ENCODE measurements at regions not wholly inside any gene's neighbourhood (a gene's known extent, or its start where the extent isn't known, plus 50 kb on each side); places are given as distances from the start of the nearest gene placed in this dataset.

GRCh38 chr2:123540291-123540690 lies 484.8 kb upstream of the CNTNAP5 start:
- Histone ChIP-seq H3F3A (replicated peaks; ENCODE audit: low read depth) (no peaks in the 10 kb centered on the region), H3K4me1 (ENCODE audit: insufficient read depth) (no peaks in the 10 kb centered on the region), H3K4me3 (no peak overlapping the region), H2AFZ (no peak overlapping the region), H3K27me3 (ENCODE audit: insufficient read depth) (no peaks in the 10 kb centered on the region), H3K9me2 (ENCODE audit: insufficient read depth) (no peaks in the 10 kb centered on the region), H3K36me3 (ENCODE audit: insufficient read depth) (no peaks in the 10 kb centered on the region), H3K79me2 (replicated peaks; ENCODE audit: insufficient read depth) (no peaks in the 10 kb centered on the region), H3K4me2 (no peak overlapping the region), H3K27ac (ENCODE audit: low read depth) (no peak overlapping the region), H4K20me1 (replicated peaks; ENCODE audit: insufficient read depth) (no peaks in the 10 kb centered on the region)
- Mint-ChIP-seq H3K4me1 (no peaks in the 10 kb centered on the region), H3K27me3 (ENCODE audit: insufficient read depth, low read depth, poor library complexity) (peaks cover 3% of the 10 kb centered on the region), H3K4me3 (no peak overlapping the region), H3K36me3 (ENCODE audit: low read depth) (peaks cover 12% of the 10 kb centered on the region; the same call in 2 of the 3 replicates), H3K27ac (no peak overlapping the region), H3K9me3 (peaks cover 25% of the 10 kb centered on the region)
- ATAC-seq: no peak
- no peak for DNase-seq (ENCODE audit: low spot score)
- TF ChIP-seq POLR2AphosphoS5 (IDR thresholded peaks at IDR 0.05; ENCODE audit: low read depth) (no peak), CTCF (conservative IDR thresholded peaks at IDR 0.05; ENCODE audit: low read depth in 2 of 2) (no peak), ZNF462 (CRISPR knock-in tag; IDR thresholded peaks at IDR 0.05) (no peak), JUNB (IDR thresholded peaks at IDR 0.05; ENCODE audit: unreplicated experiment) (no peak), ETS1 (IDR thresholded peaks at IDR 0.05) (no peak), ZNF331 (CRISPR knock-in tag; IDR thresholded peaks at IDR 0.05; ENCODE audit: low read depth) (no peak), EZH2phosphoT487 (IDR thresholded peaks at IDR 0.05; ENCODE audit: unreplicated experiment) (no peak), STAT1 (IDR thresholded peaks at IDR 0.05; ENCODE audit: unreplicated experiment) (no peak), EZH2 (IDR thresholded peaks at IDR 0.05; ENCODE audit: low read depth, unreplicated experiment) (no peak), REST (IDR thresholded peaks at IDR 0.05; ENCODE audit: unreplicated experiment) (no peak), CREB1 (CRISPR knock-in tag; IDR thresholded peaks at IDR 0.05; ENCODE audit: low read depth) (no peak), NANOG (IDR thresholded peaks at IDR 0.05; ENCODE audit: borderline replicate concordance) (no peak), ZNF114 (CRISPR knock-in tag; IDR thresholded peaks at IDR 0.05) (no peak)

Data from GM23338 (cell line).